ENCODE measurements at regions not wholly inside any gene's neighbourhood (a gene's known extent, or its start where the extent isn't known, plus 50 kb on each side); places are given as distances from the start of the nearest gene placed in this dataset.

DNA sequence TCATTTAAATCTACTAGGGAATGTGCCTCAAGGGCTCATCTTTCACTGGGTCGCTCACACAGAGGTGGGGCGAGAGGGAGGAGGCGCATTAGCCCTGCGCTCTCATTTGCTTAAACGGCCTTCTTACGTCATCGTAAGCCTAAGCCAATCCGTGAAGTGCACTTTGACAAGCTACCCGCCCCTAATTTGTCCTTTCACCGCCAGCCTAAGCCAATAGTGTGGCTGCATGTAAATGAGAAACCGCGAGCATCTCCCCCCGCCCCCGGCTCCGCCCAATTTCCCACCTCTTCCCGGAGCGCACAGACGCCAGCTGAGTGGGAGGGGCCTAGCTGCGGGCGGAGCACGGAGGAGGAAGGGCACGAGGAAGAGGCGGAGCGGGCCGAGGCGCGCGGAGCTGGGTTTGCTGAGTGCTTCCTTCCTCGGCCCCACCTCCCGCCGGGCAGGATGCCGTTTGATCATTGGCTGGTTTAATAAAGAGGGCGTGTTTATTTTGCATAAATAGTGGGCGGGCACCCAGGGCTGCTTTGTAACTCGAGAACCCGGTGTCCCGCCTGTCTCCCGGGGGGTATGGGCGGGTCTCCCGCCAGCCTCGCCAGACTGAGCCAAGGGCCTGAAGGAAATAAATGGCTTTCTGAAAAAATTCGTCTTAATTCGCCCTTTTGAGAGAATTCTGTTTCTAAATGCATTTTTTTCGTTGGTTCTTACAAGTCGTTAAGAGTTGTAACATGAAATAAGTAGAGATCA, 289.6 kb upstream of the NFE2L3 start:
- TF ChIP-seq RFX5 (IDR thresholded peaks at IDR 0.05) (0 out of 2 replicates have a peak, but pooled peaks have one; percentile 28), MAFK (IDR thresholded peaks at IDR 0.05; ENCODE audit: partially characterized antibody) (peak; percentile 3), CBX8 (IDR thresholded peaks at IDR 0.05) (no peak), SREBF2 (IDR thresholded peaks at IDR 0.05) (no peak), MYC (IDR thresholded peaks at IDR 0.05; ENCODE audit: borderline replicate concordance, low read length) (0 out of 2 replicates have a peak, but pooled peaks have one; percentile 51), ZFP36 (IDR thresholded peaks at IDR 0.05; ENCODE audit: borderline replicate concordance, partially characterized antibody) (peak; percentile 81), ZSCAN20 (CRISPR knock-in tag; IDR thresholded peaks at IDR 0.05) (no peak), JUN (IDR thresholded peaks at IDR 0.05) (peak in 1 of 2 experiments; percentile 50; a peak in 2 of 5 replicates), HOXB13 (CRISPR knock-in tag; IDR thresholded peaks at IDR 0.05; ENCODE audit: low read depth) (no peak)
- TF ChIP-seq, protein P1, sequence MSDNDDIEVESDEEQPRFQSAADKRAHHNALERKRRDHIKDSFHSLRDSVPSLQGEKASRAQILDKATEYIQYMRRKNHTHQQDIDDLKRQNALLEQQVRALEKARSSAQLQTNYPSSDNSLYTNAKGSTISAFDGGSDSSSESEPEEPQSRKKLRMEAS (IDR thresholded peaks at IDR 0.05): peak; percentile 63
- POLR2A ChIA-PET: interaction anchor here (1.2 to 1.6 kb wide), 2 partner anchors 337 to 339 kb away, joined by 4 to 5 read pairs; partner anchors contain the start of gene CBX3
- H3K4me1 ChIP-seq: 0 out of 3 replicates have a peak, but pooled peaks cover 4% of the 10 kb centered on the region
- 1% methylated on average over 44 of the region's 45 CpGs for WGBS (ENCODE audit: missing lambda C conversion rate)
- CTCF ChIA-PET: interaction anchor here (0.8 to 1.7 kb wide), 3 partner anchors 11 to 603 kb away, joined by 3 to 8 read pairs (median 3); no protein-coding TSS in a partner anchor
- H3K4me3 ChIP-seq: peak overlapping the region; percentile 33
- ATAC-seq (peak; percentile 93 to 96), FAIRE-seq (peak; percentile 46), DNase-seq (ENCODE audit: low read depth in 1 of 2, low spot score in 1 of 2) (peak; percentile 96 to 100)
- H3K27ac ChIP-seq: no peak overlapping the region
- no peaks in the 10 kb centered on the region for H3K9me3 ChIP-seq
- peak overlapping the region; percentile 67 for H3K4me2 ChIP-seq

DNA sequence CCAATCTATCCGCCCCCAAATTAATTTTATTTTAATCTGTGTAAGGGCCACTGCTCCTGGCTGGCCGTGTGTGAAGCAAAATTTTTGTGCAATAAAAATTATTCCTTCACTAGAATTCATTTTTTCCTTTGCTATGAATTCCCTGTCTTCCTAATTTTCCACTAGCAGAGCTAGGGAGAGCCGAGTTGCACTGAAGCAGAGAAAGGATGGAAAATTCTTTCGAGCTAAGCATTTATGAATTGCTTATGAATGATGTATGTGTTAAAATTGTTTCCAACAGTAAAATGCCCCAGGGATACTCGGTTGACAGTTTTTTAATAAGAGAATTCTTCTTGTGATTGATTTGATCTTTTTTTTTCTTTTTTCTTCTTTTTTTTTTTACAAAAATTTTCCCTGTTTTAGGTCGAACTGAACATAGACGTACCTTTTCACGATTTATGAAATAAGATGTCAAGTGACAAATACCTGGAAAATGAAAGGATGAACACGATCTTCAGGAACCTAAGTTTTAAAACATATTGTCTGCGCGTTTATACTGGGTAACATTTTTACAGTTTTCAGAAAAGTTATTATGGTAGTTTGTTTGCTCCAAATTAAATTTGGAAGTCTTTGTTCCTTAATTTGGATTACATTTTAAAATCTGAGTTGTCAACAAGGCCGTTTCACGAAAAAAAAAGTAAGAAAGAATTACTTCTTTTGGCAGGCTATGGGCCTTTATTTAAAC, 288.8 kb upstream of the NFE2L3 start:
- Histone ChIP-seq H3K9me3 (no peaks in the 10 kb centered on the region), H3K4me1 (0 out of 3 replicates have a peak, but pooled peaks cover 4% of the 10 kb centered on the region), H3K4me2 (peak overlapping the region; percentile 57), H3K27ac (no peak overlapping the region), H3K4me3 (peak overlapping the region; percentile 10; the same call in 1 of the 3 replicates)
- 25% methylated on average over 13 of the region's 13 CpGs for WGBS (ENCODE audit: missing lambda C conversion rate)
- POLR2A ChIA-PET: interaction anchor here (1.2 to 1.6 kb wide), 2 partner anchors 337 to 338 kb away, joined by 4 to 5 read pairs; partner anchors contain the start of gene CBX3
- DNase-seq (ENCODE audit: low read depth in 1 of 2, low spot score in 1 of 2): no peak
- CTCF ChIA-PET: interaction anchor here (1.7 kb wide), 1 partner anchor 12 kb away, joined by 8 read pairs; no protein-coding TSS in a partner anchor
- TF ChIP-seq ZFP36 (IDR thresholded peaks at IDR 0.05; ENCODE audit: borderline replicate concordance, partially characterized antibody) (no peak), CBX2 (IDR thresholded peaks at IDR 0.05; ENCODE audit: borderline replicate concordance, low read depth) (peak; percentile 91; the same call in 1 of the 2 replicates), HOXB5 (CRISPR knock-in tag; IDR thresholded peaks at IDR 0.05) (no peak), GATA3 (IDR thresholded peaks at IDR 0.05; ENCODE audit: borderline replicate concordance) (no peak), ZNF302 (CRISPR knock-in tag; IDR thresholded peaks at IDR 0.05) (no peak), FOSB (CRISPR knock-in tag; IDR thresholded peaks at IDR 0.05) (no peak), CBX8 (IDR thresholded peaks at IDR 0.05) (peak; percentile 100), RNF2 (IDR thresholded peaks at IDR 0.05; ENCODE audit: borderline replicate concordance, low read depth) (peak; percentile 100), PHF8 (IDR thresholded peaks at IDR 0.05; ENCODE audit: borderline replicate concordance, low read depth) (no peak), CHD2 (IDR thresholded peaks at IDR 0.05; ENCODE audit: low read length, partially characterized antibody) (no peak), HOXA7 (CRISPR knock-in tag; IDR thresholded peaks at IDR 0.05) (no peak), NR3C1 (IDR thresholded peaks at IDR 0.05) (no peak), POLR2A (IDR thresholded peaks at IDR 0.05; ENCODE audit: low read length) (no peak), HOXB13 (CRISPR knock-in tag; IDR thresholded peaks at IDR 0.05; ENCODE audit: low read depth) (no peak), TFCP2L1 (CRISPR knock-in tag; IDR thresholded peaks at IDR 0.05) (no peak)
- ATAC-seq: no peak
- FAIRE-seq: no peak

DNA sequence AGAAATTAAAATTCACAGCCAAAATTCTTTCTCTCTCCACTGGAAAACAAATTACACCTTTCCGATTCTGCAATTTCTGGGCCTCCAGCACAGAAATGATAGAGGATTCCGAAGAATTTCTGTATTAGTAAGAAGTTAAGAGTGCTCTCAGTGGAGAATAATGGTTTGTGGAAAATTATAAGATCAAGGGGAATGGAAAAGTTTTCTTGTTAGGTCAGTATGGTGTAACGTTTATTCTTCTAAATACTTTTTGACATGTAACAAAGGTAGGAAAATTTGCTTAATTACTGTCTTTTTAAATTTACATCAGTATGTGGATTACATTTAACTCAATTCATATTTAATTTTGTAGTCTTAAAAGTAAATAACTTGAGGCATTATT, 288.3 kb upstream of the NFE2L3 start:
- WGBS (ENCODE audit: missing lambda C conversion rate): 3% methylated on average over 3 of the region's 3 CpGs
- Histone ChIP-seq H3K4me1 (0 out of 3 replicates have a peak, but pooled peaks cover 4% of the 10 kb centered on the region), H3K9me3 (no peaks in the 10 kb centered on the region), H3K4me3 (no peak overlapping the region), H3K27ac (no peak overlapping the region), H3K4me2 (no peak overlapping the region)
- POLR2A ChIA-PET: no interaction called here
- no peak for FAIRE-seq
- CTCF ChIA-PET: no interaction called here
- ATAC-seq: no peak
- TF ChIP-seq CBX2 (IDR thresholded peaks at IDR 0.05; ENCODE audit: borderline replicate concordance, low read depth): peak; percentile 20; the same call in 1 of the 2 replicates
- TF ChIP-seq, protein P2, sequence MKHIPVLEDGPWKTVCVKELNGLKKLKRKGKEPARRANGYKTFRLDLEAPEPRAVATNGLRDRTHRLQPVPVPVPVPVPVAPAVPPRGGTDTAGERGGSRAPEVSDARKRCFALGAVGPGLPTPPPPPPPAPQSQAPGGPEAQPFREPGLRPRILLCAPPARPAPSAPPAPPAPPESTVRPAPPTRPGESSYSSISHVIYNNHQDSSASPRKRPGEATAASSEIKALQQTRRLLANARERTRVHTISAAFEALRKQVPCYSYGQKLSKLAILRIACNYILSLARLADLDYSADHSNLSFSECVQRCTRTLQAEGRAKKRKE (CRISPR knock-in tag; IDR thresholded peaks at IDR 0.05; ENCODE audit: low read depth): no peak
- TF ChIP-seq FOXS1 (CRISPR knock-in tag; IDR thresholded peaks at IDR 0.05): no peak
- TF ChIP-seq CBX8 (IDR thresholded peaks at IDR 0.05): peak; percentile 98
- TF ChIP-seq RARB (CRISPR knock-in tag; IDR thresholded peaks at IDR 0.05): no peak
- TF ChIP-seq KDM5A (IDR thresholded peaks at IDR 0.05): no peak
- no peak for TF ChIP-seq HEYL (CRISPR knock-in tag; IDR thresholded peaks at IDR 0.05)
- DNase-seq (ENCODE audit: low read depth in 1 of 2, low spot score in 1 of 2): no peak

Measured in A549 (cell line).